OCI-LY3 (cell line): ENCODE measurements at regions not wholly inside any gene's neighbourhood (a gene's known extent, or its start where the extent isn't known, plus 50 kb on each side); places are given as distances from the start of the nearest gene placed in this dataset.

Experiments used
- H2AFZ ChIP-seq: fragments of 200-600, 300-600 bp; shearing (Covaris generic); 2 replicates; pipeline ENCODE4 v1.6.0; 2014; ENCODE audit warnings: antibody characterized with exemption, low read depth, low read length
- H3K27ac ChIP-seq: fragments of 200-600, 300-600 bp; sonication (generic); 2 replicates; pipeline ENCODE4 v1.5.1; 2014; ENCODE audit warnings: mild to moderate bottlenecking, low read length, moderate library complexity, mixed read lengths
- H3K27me3 ChIP-seq: fragments of 200-600, 300-600 bp; sonication (generic); 2 replicates; pipeline ENCODE4 v1.6.1; 2014; ENCODE audit warnings: low read depth, low read length, mixed read lengths
- H3K36me3 ChIP-seq: fragments of 200-600, 300-600 bp; sonication (generic); replicated peaks from 2 replicates; pipeline ENCODE3; 2014; ENCODE audit warnings: low read depth, low read length, mixed read lengths
- H3K4me1 ChIP-seq: fragments of 300-600, 200-600 bp; sonication (generic); 2 replicates; pipeline ENCODE4 v1.6.1; 2014; ENCODE audit warnings: low read length, mixed read lengths
- H3K4me2 ChIP-seq: fragments of 200-600, 300-600 bp; sonication (generic); 2 replicates; pipeline ENCODE4 v1.6.1; 2014; ENCODE audit warnings: low read length, mixed read lengths
- H3K4me3 ChIP-seq: fragments of 300-600, 200-600 bp; sonication (generic); 2 replicates; pipeline ENCODE4 v1.5.1; 2014; ENCODE audit warnings: antibody characterized with exemption, mild to moderate bottlenecking, low read length, moderate library complexity
- H3K79me2 ChIP-seq: fragments of 300-600, 200-600 bp; shearing (Covaris generic); 2 replicates; pipeline ENCODE4 v1.6.1; 2014; ENCODE audit warnings: mild to moderate bottlenecking, low read length, mixed read lengths
- H3K9ac ChIP-seq: fragments of 300-600, 200-600 bp; shearing (Covaris generic); 2 replicates; pipeline ENCODE4 v1.6.0; 2014; ENCODE audit warnings: mild to moderate bottlenecking, low read length, moderate library complexity
- H3K9me3 ChIP-seq: fragments of 200-600, 300-600 bp; shearing (Covaris generic); 2 replicates; pipeline ENCODE4 v1.6.1; 2014; ENCODE audit warnings: low read length, mixed read lengths; ENCODE audit not compliant: insufficient read depth
- H4K20me1 ChIP-seq: fragments of 200-600, 300-600 bp; sonication (generic); 2 replicates; pipeline ENCODE4 v1.6.1; 2016; ENCODE audit warnings: low read length, mixed read lengths; ENCODE audit not compliant: insufficient read depth
- CTCF ChIP-seq: fragments of 200-600, 300-600 bp; sonication (generic); IDR thresholded peaks from 2 replicates; pipeline ENCODE4 v1.5.1; 2014; ENCODE audit warnings: antibody characterized with exemption, low read length, low read depth
- EZH2phosphoT487 ChIP-seq: fragments of 200-600 bp; shearing (Covaris generic); IDR thresholded peaks from 2 replicates; pipeline ENCODE4 v1.6.1; 2018; ENCODE audit warnings: antibody characterized with exemption, mixed run types, low read depth

GRCh38 chr6:141107591-141108160 lies 1025.0 kb upstream of the GJE1 start:
- H3K9me3 ChIP-seq = no peaks in the 10 kb centered on the region
- no peak overlapping the region for H3K9ac ChIP-seq
- no peaks in the 10 kb centered on the region for H3K27me3 ChIP-seq
- H4K20me1 ChIP-seq = no peaks in the 10 kb centered on the region
- no peak for TF ChIP-seq CTCF
- no peak for TF ChIP-seq EZH2phosphoT487
- no peaks in the 10 kb centered on the region for H3K4me1 ChIP-seq
- no peak overlapping the region for H3K4me3 ChIP-seq
- H2AFZ ChIP-seq = no peak overlapping the region
- H3K27ac ChIP-seq = no peak overlapping the region
- H3K4me2 ChIP-seq = no peak overlapping the region
- H3K36me3 ChIP-seq = no peaks in the 10 kb centered on the region
- H3K79me2 ChIP-seq = no peaks in the 10 kb centered on the region

- no peaks in the 10 kb centered on the region for H3K27me3 ChIP-seq
- no peak overlapping the region for H2AFZ ChIP-seq
- TF ChIP-seq CTCF (no peak), EZH2phosphoT487 (no peak)
- H3K4me1 ChIP-seq = no peaks in the 10 kb centered on the region
- H3K9ac ChIP-seq = no peak overlapping the region
- no peak overlapping the region for H3K27ac ChIP-seq
- no peaks in the 10 kb centered on the region for H3K79me2 ChIP-seq
- no peak overlapping the region for H3K4me3 ChIP-seq
- no peak overlapping the region for H3K4me2 ChIP-seq
- no peaks in the 10 kb centered on the region for H3K36me3 ChIP-seq
- no peaks in the 10 kb centered on the region for H3K9me3 ChIP-seq
- no peaks in the 10 kb centered on the region for H4K20me1 ChIP-seq
Observed at GRCh38 chr6:141105481-141105880, 1027.2 kb upstream of the GJE1 start.

GRCh38 chr6:141103246-141103645 lies 1029.5 kb upstream of the GJE1 start:
- Histone ChIP-seq H3K27ac (no peak overlapping the region), H3K4me2 (no peak overlapping the region), H3K4me3 (no peak overlapping the region), H3K27me3 (no peaks in the 10 kb centered on the region), H3K9me3 (no peaks in the 10 kb centered on the region), H3K79me2 (no peaks in the 10 kb centered on the region), H3K4me1 (no peaks in the 10 kb centered on the region), H4K20me1 (no peaks in the 10 kb centered on the region), H3K36me3 (no peaks in the 10 kb centered on the region), H2AFZ (no peak overlapping the region), H3K9ac (no peak overlapping the region)
- TF ChIP-seq EZH2phosphoT487 = no peak
- no peak for TF ChIP-seq CTCF

- no peaks in the 10 kb centered on the region for H3K36me3 ChIP-seq
- no peaks in the 10 kb centered on the region for H4K20me1 ChIP-seq
- H2AFZ ChIP-seq = no peak overlapping the region
- H3K4me1 ChIP-seq = no peaks in the 10 kb centered on the region
- no peak overlapping the region for H3K4me2 ChIP-seq
- no peak overlapping the region for H3K9ac ChIP-seq
- no peaks in the 10 kb centered on the region for H3K9me3 ChIP-seq
- no peak overlapping the region for H3K27ac ChIP-seq
- no peaks in the 10 kb centered on the region for H3K79me2 ChIP-seq
- TF ChIP-seq EZH2phosphoT487 = no peak
- TF ChIP-seq CTCF = no peak
- H3K27me3 ChIP-seq = no peaks in the 10 kb centered on the region
- no peak overlapping the region for H3K4me3 ChIP-seq
Observed at GRCh38 chr6:141097471-141097870, 1035.3 kb upstream of the GJE1 start.
